Activated CD8-positive, alpha-beta T cell treated with anti-CD3 and anti-CD28 coated beads for 36 hours (primary cell): ENCODE measurements at regions not wholly inside any gene's neighbourhood (a gene's known extent, or its start where the extent isn't known, plus 50 kb on each side); places are given as distances from the start of the nearest gene placed in this dataset.

Source experiments
- ATAC-seq: fragments of 200-7000 bp; cut with Tn5 transposase; one replicate; pipeline ENCODE4 v1.10.0; 2021; ENCODE audit warnings: mild to moderate bottlenecking, moderate library complexity
- CTCF ChIA-PET: fragments of 350-600 bp; sonication (Branson Sonifier 250); formaldehyde crosslinking; loops from one replicate; lab custom pipeline; 2021; ENCODE audit warnings: antibody characterized with exemption; lab: Charles Lee
- POLR2A ChIA-PET: fragments of 350-600 bp; sonication (Branson Sonifier 250); formaldehyde crosslinking; loops from one replicate; lab custom pipeline; 2021; ENCODE audit warnings: antibody characterized with exemption; lab: Charles Lee
- DNase-seq: peaks from one replicate; pipeline ENCODE4 v3.0.0-alpha.2; 2020
- H3K27ac Mint-ChIP-seq: one replicate; pipeline ENCODE4 v1.8.0; 2021; ENCODE audit warnings: mild to moderate bottlenecking, mixed read lengths
- H3K27me3 Mint-ChIP-seq: one replicate; pipeline ENCODE4 v1.8.0; 2021; ENCODE audit warnings: mixed read lengths
- H3K36me3 Mint-ChIP-seq: one replicate; pipeline ENCODE4 v1.8.0; 2021; ENCODE audit warnings: low read depth, mixed read lengths
- H3K4me1 Mint-ChIP-seq: one replicate; pipeline ENCODE4 v1.8.0; 2021; ENCODE audit warnings: low read depth, mixed read lengths
- H3K4me3 Mint-ChIP-seq: one replicate; pipeline ENCODE4 v1.8.0; 2021; ENCODE audit warnings: mild to moderate bottlenecking, moderate library complexity, mixed read lengths
- H3K9me3 Mint-ChIP-seq: one replicate; pipeline ENCODE4 v1.8.0; 2021; ENCODE audit warnings: mixed read lengths
- CTCF ChIP-seq: fragments of 200-600 bp; IDR thresholded peaks from one replicate; pipeline ENCODE4 v1.8.0; 2022; ENCODE audit warnings: antibody characterized with exemption, mild to moderate bottlenecking
- intact Hi-C: fragments of 100-400 bp; cut with micrococcal nuclease; formaldehyde crosslinking; loops from one replicate; pipeline ENCODE4 v1.10.0; 2022

GRCh38 chr12:131452444-131452860 is 258.4 kb upstream of the SFSWAP start:
- no peak overlapping the region for H3K4me3 Mint-ChIP-seq
- H3K27ac Mint-ChIP-seq: no peak overlapping the region
- DNase-seq: peak; percentile 51
- ChIA-PET POLR2A (no interaction called here), CTCF (interaction anchor here (1.2 to 1.6 kb wide), 4 partner anchors 15 to 625 kb away, joined by 3 to 4 read pairs (median 3); no protein-coding TSS in a partner anchor)
- intact Hi-C loops: no loop called here
- no peaks in the 10 kb centered on the region for H3K36me3 Mint-ChIP-seq
- no peaks in the 10 kb centered on the region for H3K4me1 Mint-ChIP-seq
- ATAC-seq: peak; percentile 65
- H3K9me3 Mint-ChIP-seq: peaks cover 4% of the 10 kb centered on the region
- peak; percentile 42 for TF ChIP-seq CTCF
- H3K27me3 Mint-ChIP-seq: no peaks in the 10 kb centered on the region

- H3K4me1 Mint-ChIP-seq: no peaks in the 10 kb centered on the region
- peak; percentile 45 for TF ChIP-seq CTCF
- no peaks in the 10 kb centered on the region for H3K27me3 Mint-ChIP-seq
- no peaks in the 10 kb centered on the region for H3K36me3 Mint-ChIP-seq
- intact Hi-C loops: no loop called here
- peak; percentile 87 for ATAC-seq
- peak; percentile 44 for DNase-seq
- no peak overlapping the region for H3K4me3 Mint-ChIP-seq
- POLR2A ChIA-PET: no interaction called here
- CTCF ChIA-PET: interaction anchor here (0.8 to 2.6 kb wide), 5 partner anchors 13 to 350 kb away, joined by 3 to 15 read pairs (median 3); no protein-coding TSS in a partner anchor
- peaks cover 4% of the 10 kb centered on the region for H3K9me3 Mint-ChIP-seq
- no peak overlapping the region for H3K27ac Mint-ChIP-seq
These were observed 256.3 kb upstream of the SFSWAP start for GRCh38 chr12:131454418-131455217.

- ChIA-PET POLR2A (no interaction called here), CTCF (interaction anchor here (0.8 to 2.6 kb wide), 4 partner anchors 114 to 350 kb away, joined by 3 to 15 read pairs (median 3); no protein-coding TSS in a partner anchor)
- Mint-ChIP-seq H3K27me3 (no peaks in the 10 kb centered on the region), H3K27ac (no peak overlapping the region), H3K9me3 (peaks cover 4% of the 10 kb centered on the region), H3K4me3 (no peak overlapping the region), H3K4me1 (no peaks in the 10 kb centered on the region), H3K36me3 (no peaks in the 10 kb centered on the region)
- intact Hi-C loops: no loop called here
- no peak for ATAC-seq
- no peak for DNase-seq
- no peak for TF ChIP-seq CTCF
These were observed 255.7 kb upstream of the SFSWAP start for GRCh38 chr12:131455218-131455506.

- Mint-ChIP-seq H3K4me3 (no peak overlapping the region), H3K4me1 (no peaks in the 10 kb centered on the region), H3K27ac (no peak overlapping the region), H3K27me3 (peaks cover 3% of the 10 kb centered on the region), H3K36me3 (no peaks in the 10 kb centered on the region), H3K9me3 (peaks cover 4% of the 10 kb centered on the region)
- ATAC-seq: no peak
- DNase-seq: no peak
- TF ChIP-seq CTCF: no peak
- POLR2A ChIA-PET: no interaction called here
- CTCF ChIA-PET: interaction anchor here (2.6 kb wide), 1 partner anchor 351 kb away, joined by 15 read pairs; no protein-coding TSS in a partner anchor
- intact Hi-C loops: no loop called here
These were observed 255.2 kb upstream of the SFSWAP start for GRCh38 chr12:131455581-131456110.
